Chondrocyte (in vitro differentiated cells): ENCODE measurements at regions not wholly inside any gene's neighbourhood (a gene's known extent, or its start where the extent isn't known, plus 50 kb on each side); places are given as distances from the start of the nearest gene placed in this dataset.

Experiments used
- DNase-seq: peaks from one replicate; pipeline ENCODE4 v3.0.0; 2021; ENCODE audit warnings: mixed read lengths, low spot score
- H3K27ac Mint-ChIP-seq: one replicate; pipeline ENCODE4 v1.8.0; 2021; ENCODE audit warnings: mild to moderate bottlenecking, moderate library complexity, mixed read lengths; ENCODE audit not compliant: unreplicated experiment
- H3K27me3 Mint-ChIP-seq: 2 replicates; pipeline ENCODE4 v1.8.0; 2021; ENCODE audit warnings: low read depth, mixed read lengths
- H3K36me3 Mint-ChIP-seq: 2 replicates; pipeline ENCODE4 v1.8.0; 2021; ENCODE audit warnings: low read depth, mixed read lengths
- H3K4me1 Mint-ChIP-seq: 2 replicates; pipeline ENCODE4 v1.8.0; 2021; ENCODE audit warnings: low read depth, mild to moderate bottlenecking, mixed read lengths
- H3K4me3 Mint-ChIP-seq: one replicate; pipeline ENCODE4 v1.8.0; 2021; ENCODE audit warnings: mild to moderate bottlenecking, moderate library complexity, mixed read lengths; ENCODE audit not compliant: unreplicated experiment
- H3K9me3 Mint-ChIP-seq: 2 replicates; pipeline ENCODE4 v1.8.0; 2021; ENCODE audit warnings: low read depth, mixed read lengths
- CTCF ChIP-seq: fragments of 200-600 bp; sonication (generic); IDR thresholded peaks from 2 replicates; pipeline ENCODE4 v1.5.0; 2021; ENCODE audit warnings: antibody characterized with exemption, mild to moderate bottlenecking, moderate library complexity

- Mint-ChIP-seq H3K4me1 (peaks cover 14% of the 10 kb centered on the region), H3K27me3 (no peaks in the 10 kb centered on the region), H3K27ac (no peak overlapping the region)
These were observed 243.1 kb upstream of the STT3B start for GRCh38 chr3:31289584-31289983.

GRCh38 chr3:31290046-31290445, 242.7 kb upstream of the STT3B start:
- Mint-ChIP-seq H3K36me3 (no peaks in the 10 kb centered on the region), H3K4me3 (no peak overlapping the region), H3K9me3 (no peaks in the 10 kb centered on the region), H3K27me3 (no peaks in the 10 kb centered on the region), H3K4me1 (peaks cover 14% of the 10 kb centered on the region), H3K27ac (no peak overlapping the region)
- TF ChIP-seq CTCF, result no peak
- DNase-seq, result no peak

More at GRCh38 chr3:31289584-31289983, 243.1 kb upstream of the STT3B start:
- H3K9me3 Mint-ChIP-seq, result no peaks in the 10 kb centered on the region
- TF ChIP-seq CTCF, result no peak
- H3K4me3 Mint-ChIP-seq, result no peak overlapping the region
- H3K36me3 Mint-ChIP-seq, result no peaks in the 10 kb centered on the region
- no peak for DNase-seq

GRCh38 chr3:31291818-31292217, 240.9 kb upstream of the STT3B start:
- peaks cover 14% of the 10 kb centered on the region for H3K4me1 Mint-ChIP-seq
- H3K36me3 Mint-ChIP-seq, result no peaks in the 10 kb centered on the region
- H3K4me3 Mint-ChIP-seq, result no peak overlapping the region
- H3K27ac Mint-ChIP-seq, result no peak overlapping the region
- DNase-seq, result no peak
- no peaks in the 10 kb centered on the region for H3K27me3 Mint-ChIP-seq
- H3K9me3 Mint-ChIP-seq, result no peaks in the 10 kb centered on the region
- TF ChIP-seq CTCF, result no peak

- H3K27ac Mint-ChIP-seq, result no peak overlapping the region
- no peaks in the 10 kb centered on the region for H3K27me3 Mint-ChIP-seq
- TF ChIP-seq CTCF, result no peak
- no peaks in the 10 kb centered on the region for H3K36me3 Mint-ChIP-seq
- H3K4me1 Mint-ChIP-seq, result peaks cover 1% of the 10 kb centered on the region
- DNase-seq, result no peak
- H3K4me3 Mint-ChIP-seq, result no peak overlapping the region
- H3K9me3 Mint-ChIP-seq, result peaks cover 5% of the 10 kb centered on the region
These were observed 238.1 kb upstream of the STT3B start for GRCh38 chr3:31294430-31295149.

GRCh38 chr3:31295150-31295765, 237.5 kb upstream of the STT3B start:
- H3K4me1 Mint-ChIP-seq, result no peaks in the 10 kb centered on the region
- TF ChIP-seq CTCF, result no peak
- H3K36me3 Mint-ChIP-seq, result no peaks in the 10 kb centered on the region
- no peak for DNase-seq
- no peak overlapping the region for H3K27ac Mint-ChIP-seq
- H3K9me3 Mint-ChIP-seq, result peaks cover 5% of the 10 kb centered on the region
- no peaks in the 10 kb centered on the region for H3K27me3 Mint-ChIP-seq
- H3K4me3 Mint-ChIP-seq, result no peak overlapping the region
